NCI-H345 (cell line): ENCODE measurements at regions not wholly inside any gene's neighbourhood (a gene's known extent, or its start where the extent isn't known, plus 50 kb on each side); places are given as distances from the start of the nearest gene placed in this dataset.

Source experiments
- DNase-seq: peaks from one replicate; lab custom pipeline; 2025; lab: John Stamatoyannopoulos, UW

DNA sequence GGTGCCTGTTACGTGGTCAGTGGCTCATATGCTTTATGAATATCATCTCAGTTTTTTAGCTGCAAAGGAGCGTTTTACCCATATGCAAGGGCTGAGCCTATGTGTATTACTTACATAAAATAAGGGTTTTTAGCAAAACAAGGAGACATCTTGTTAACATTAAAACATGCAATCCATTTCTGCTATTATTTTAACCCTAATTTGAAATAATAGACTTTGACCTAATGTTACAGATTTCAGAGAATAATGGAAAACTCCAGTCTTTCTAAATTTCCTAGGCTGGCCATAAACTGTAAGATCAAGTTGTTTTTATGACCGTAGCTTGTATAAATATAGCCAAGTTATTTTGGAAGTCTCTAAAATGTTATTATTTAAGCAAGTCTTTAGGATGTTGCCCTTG lies 121.1 kb upstream of the SEMA6A start:
- DNase-seq: no peak

DNA sequence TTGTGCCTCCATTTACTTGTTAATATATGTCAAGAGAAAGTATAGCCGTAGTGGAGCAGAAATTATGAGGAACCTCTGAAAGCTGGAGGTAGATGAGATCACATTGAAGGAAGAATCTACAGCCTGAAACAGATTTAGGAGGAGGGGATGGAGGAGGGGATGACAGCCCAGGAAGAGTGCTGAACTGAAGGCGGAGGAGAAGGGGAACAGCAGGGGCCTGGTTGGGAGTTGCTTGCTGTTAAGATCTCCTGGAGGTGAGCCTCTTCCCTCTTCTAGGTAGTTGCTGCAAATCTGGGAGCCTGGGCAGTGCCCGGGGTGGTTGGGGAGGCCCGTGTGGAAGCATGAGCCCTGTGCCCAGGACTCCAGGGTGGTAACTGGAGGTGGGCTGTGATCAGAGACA lies 111.8 kb upstream of the SEMA6A start:
- no peak for DNase-seq

DNA sequence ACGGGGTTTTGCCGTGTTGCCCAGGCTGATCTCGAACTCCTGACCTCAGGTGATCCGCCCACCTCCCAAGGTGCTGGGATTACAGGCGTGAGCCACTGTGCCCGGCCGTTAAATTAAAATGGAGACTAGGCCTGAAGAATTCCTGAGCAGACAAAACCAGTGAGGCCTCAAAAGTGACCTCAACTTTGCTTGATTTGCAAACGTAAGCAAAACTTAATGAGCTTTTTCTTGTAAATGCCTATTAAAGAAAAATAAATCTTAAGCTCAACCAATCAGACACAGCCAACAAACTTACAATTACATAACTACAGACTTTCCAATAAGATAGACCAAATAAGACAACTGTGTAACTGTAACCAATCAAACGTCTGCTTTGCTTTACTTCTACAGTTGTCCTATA lies 111.3 kb upstream of the SEMA6A start:
- DNase-seq: no peak

DNA sequence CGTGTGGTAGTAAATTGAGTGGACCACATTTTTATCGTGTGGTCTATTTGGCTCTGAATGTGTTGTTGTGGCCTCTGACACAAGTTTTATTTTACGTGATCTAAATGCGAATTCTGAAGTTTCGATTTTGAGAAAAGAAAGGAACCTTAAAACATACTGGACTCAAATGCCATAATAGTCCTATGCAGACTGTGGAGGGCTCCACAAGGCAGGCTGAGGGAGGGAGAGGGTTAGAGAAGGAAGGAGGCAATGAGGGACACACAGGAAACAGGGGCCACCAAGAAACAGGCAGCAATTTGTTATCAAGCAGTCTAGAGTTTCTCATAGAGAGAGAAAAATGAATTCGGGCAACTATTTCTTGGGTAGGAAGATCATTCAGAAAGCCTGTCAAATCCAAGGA lies 110.4 kb upstream of the SEMA6A start:
- no peak for DNase-seq

DNA sequence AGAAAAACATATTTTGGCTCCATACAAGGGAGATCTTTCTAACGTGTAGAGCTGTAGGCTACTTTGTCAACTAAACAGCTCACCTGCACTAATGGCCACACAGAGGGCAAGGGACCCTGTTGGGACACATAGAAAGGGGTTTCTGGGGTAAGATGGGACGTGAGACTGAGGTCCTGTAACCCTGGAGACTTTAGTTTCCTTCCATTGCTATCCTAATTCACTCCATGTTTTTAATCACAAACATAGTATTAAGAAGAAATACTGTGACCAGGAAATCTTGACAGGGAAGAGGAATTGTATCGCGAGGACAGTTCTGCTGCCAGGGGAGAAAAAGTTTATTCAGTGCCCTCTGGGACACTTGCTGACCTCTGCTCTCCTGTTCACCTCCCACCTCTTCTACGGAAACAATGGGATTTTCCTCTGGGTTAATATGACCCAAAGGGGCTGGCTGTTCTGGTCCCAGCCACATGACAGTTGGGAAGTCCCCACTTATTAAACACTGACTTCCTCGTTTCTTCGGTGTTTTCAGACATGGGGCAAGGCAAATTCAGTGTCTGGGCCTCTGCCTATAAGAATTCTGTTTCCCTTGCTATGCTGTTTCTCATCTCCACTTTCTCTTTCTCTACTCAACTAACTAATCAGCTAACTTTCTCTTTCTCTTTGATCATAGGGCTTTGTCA lies 106.9 kb upstream of the SEMA6A start:
- DNase-seq: no peak

DNA sequence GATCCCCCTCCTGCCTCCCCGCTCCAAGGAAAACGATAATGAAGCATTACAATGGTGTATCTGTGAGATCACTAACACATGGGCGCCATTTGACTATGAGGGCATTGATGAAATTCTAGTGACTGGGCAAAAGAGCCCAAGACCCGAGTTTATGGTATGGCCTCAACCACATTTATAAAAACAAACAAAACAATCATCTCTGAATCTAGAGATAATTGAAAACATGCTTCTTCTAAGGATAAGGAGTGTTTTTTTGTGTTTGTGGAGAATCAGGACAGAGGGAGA lies 100.9 kb upstream of the SEMA6A start:
- no peak for DNase-seq

DNA sequence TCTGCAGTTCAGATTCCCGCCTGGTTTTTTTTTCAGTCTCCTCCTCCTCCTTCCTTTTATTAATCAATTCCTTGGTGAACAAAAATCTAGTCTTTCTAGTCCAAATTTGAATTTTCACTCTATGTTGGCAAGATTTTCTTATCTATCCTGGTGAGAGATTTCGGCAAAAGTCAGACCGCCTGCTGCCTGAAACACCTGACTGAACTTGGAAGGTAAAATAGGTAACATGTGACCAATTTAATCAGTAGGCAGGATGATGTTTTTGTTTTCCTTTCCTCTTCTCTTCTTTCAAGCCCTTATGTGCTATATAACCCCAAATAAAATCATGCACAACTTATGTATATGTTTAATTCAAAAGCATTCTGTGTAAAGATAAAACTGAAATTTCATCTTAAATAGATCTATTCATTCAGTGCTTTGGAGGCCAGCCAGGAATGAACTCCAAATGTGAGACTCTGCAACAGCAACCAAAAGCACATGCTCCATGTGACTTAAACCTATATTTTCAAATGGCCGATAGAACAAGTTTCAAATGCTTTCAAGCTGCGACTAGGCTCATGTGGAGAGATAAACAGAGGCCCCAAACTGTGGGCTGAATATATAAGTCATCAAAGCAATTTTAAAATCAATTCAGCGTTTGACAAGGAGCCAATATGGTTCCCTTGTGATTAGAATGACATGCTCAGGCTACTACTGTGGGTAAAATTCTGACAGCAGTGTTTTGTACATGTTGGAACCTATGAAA lies 100.4 kb upstream of the SEMA6A start:
- peak; percentile 63 for DNase-seq

DNA sequence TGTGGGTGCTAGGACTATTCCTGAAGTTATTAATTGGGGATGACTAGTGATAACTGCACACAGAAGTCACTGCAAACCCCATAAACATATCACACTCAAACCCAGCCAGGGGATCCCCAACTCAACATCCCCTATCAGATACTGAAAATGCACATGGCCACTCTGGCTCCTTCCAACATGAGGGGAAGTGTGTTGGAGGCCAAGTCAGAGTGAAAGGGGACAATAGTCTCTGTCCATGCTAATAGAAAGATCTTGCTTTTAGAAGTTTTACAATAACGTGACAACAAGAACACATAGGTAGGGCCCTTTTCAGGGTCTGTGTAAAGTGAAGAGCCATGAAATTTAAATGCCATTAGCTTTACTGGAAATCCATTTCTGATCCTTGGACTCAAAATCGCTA lies 98.8 kb upstream of the SEMA6A start:
- no peak for DNase-seq

DNA sequence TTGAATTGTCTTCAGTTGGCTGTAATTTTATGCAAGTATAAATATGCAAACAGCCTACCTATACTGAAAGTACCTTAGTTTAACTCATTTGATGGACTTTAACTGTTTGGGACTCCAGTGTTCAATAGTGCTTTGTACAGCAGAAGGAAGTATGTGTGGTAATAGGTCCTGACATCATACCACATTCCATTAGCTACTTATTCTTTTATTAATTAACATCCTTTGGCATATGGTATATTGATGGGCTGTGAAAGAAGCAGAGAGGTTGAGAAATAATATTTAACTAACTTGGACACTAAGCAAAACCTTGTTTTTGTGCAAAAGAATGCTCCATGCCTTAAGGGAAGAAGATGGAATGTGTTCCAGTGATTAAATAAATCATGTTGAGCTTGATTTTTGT lies 97.6 kb upstream of the SEMA6A start:
- DNase-seq: no peak

DNA sequence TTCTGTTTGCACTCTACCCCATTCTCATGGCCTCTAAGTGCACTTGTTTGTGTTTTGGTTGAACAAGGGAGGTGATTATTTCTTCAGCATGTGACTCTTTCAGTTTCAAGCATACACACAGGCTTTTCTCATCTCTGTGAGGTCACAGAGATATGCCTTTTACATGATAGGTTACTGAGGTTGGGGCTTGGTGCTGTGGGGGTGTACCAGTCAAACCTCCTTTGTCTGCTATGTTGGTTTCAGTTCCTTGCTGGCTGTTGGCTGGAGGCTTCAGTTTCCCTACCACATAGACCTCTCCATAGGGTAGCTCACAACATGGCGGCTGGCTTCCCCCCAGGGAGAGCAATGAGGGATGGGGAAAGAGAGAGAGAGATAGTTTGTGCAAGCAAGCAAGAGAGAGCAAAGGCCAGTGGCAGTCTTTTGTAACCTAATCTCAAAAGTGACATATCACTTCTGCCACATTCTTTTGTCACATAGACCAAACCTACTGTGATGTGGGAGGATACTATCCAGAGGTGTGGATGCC lies 96.7 kb upstream of the SEMA6A start:
- DNase-seq: no peak

DNA sequence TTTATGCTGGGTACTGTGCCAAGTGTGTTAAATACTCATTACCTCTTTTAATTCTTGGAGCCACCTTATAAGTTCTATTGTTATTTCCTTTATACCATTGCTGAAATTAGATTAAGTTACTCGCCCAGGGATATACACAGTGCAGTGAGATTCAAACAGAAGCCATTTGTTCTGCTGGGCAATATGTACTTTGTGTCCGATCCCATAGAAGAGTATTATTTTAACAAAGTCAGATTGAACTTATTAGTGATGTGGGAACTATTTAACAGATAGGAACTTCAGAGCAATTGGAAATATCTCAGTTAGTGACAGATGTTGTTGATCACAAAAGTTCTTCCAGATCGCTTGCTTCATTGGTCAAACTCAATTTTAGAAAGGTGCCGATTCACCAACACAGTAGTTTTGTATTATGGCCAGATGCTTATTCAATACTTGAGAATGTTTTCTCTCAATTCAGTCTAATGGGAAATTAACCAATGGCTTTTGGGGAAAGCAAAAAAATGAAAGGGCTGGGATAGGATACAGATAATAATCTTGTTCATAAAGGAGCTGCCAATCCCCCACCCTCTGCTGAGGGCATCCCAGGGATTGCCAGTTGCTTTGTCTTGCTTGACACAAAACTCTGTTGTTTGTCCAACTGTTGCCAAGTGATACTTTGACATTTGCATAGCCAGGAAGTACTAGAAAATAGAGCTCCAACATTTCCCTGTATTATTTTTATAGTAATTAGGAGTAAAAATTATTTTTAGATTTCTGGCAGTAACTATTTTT lies 94.8 kb upstream of the SEMA6A start:
- DNase-seq: no peak

DNA sequence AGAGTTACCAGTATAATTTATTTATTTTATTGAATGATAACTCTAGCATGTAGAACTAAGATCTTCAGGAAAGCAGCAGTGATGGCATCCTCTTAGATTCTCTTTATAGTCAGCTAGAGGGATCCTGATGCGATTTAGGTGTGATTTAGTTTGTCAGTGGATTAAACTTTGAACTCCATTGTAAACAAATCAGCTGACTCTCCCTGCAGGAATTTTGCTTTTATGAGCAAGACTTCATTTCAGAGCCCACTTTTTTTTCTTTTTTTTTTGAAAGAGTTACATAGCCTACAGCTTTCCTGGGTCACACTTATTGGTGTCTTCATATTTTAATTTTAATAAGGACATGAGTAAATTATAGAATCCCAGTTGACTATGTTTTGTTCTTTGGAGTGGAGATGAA lies 93.8 kb upstream of the SEMA6A start:
- no peak for DNase-seq

DNA sequence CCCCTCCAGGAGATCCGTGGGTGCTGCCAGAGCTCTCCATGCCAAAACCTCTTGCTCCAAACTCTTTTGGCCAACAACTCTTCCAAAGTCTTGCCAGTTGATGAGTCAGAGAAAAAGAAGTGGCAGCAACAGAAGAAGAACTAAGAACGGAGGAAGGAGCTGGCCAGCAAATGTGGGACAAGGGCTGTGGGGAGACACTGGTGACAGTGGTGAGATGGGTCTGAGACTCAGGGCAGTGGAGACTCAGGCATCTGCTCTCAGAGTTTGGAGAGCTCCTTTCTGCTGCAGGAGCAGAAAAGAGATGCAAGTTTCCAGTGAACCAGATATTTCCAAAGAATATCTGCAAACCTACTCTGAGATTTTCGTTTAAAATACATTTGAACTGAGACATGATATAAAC lies 92.3 kb upstream of the SEMA6A start:
- no peak for DNase-seq

DNA sequence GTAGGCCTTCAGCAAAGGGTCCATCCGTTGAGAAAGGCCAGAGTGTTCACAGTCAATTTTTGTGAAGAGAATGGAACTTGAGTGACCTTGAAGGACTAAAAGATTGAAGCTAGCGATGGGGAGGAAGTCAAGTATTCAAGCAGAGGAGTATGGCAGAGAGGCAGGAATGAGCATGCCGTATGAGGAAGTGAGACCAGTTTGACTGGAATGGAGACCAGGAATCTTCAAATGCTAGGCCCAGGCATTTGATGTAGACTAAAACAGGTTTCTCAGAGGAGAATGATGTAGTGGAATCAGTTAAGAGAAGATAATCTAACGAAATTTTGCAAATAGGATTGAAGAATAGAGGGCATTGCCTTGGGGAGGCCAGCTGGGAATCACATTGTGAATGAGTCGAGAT lies 90.4 kb upstream of the SEMA6A start:
- DNase-seq: no peak

DNA sequence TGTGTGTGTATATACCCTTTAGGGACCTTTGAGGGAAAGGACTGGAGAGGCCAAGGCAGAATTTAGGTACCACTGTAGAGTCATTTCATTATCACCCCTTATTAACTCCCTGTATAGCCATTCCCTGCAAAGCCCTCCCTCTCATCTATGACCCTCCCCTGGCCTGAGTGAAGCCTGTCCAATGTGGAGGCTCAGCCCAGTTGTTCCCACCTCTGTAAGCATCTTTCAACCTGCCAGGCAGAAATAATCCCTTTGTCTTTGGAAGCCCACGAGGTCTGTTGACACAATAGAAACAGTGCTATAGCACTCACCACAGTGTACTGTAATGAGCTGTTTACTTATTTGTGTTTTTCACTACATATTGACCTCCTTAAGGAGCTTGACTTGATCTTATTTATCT lies 88.5 kb upstream of the SEMA6A start:
- no peak for DNase-seq

DNA sequence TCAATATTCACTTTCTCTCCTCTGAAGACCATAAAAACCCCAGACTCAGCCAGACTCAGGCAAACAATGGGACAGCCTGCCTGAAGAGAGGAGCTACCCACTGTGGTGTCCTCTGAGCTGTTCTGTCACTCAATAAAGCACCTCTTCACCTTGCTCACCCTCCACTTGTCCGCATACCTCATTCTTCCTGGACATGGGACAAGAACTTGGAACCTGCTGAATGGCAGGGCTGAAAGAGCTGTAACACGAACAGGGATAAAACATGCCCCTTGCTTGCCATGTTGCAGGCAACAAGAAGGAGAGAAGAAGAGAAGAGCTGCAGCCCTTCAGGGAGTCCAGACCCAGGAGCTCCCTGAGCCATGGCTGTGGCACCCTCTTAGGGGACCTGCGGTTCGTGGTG lies 86.8 kb upstream of the SEMA6A start:
- DNase-seq: no peak

DNA sequence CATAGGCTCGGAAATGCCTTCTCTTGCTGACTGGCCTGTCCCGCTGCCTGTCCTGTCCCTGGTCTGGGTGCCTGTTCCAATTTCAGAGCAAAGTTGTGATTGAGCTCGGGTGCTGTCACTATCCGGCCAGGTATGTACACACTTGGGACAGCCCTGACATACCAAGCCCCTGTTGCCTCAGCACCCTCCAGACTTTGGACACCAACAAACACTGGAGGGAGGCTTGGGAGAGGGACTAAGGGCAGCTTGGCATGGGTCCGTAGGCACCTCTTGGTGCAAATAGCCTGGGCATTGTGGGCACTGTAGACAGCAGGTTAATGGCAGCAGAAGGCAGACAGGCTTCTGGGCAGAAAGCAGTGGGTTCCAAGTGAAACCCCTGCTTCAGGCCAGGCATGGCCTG lies 86.3 kb upstream of the SEMA6A start:
- no peak for DNase-seq

DNA sequence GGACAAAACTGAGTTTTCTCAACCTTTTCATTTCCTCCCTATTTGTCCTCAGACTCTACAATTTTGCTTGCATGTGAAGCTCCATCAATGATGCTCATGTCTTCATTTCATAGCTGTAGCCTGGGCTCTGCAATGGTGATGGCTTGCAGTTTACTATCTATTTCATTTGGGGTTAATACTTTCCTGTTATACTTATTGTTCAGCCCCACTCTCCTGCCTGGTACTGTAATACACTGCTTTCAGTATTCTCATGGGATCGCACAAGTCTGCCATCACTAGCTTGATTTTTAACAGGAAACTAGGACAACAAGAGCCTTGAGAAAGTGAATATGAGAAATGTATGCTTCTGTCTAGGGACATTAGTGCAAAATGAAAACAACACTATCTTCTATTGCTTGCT lies 84.2 kb upstream of the SEMA6A start:
- no peak for DNase-seq

DNA sequence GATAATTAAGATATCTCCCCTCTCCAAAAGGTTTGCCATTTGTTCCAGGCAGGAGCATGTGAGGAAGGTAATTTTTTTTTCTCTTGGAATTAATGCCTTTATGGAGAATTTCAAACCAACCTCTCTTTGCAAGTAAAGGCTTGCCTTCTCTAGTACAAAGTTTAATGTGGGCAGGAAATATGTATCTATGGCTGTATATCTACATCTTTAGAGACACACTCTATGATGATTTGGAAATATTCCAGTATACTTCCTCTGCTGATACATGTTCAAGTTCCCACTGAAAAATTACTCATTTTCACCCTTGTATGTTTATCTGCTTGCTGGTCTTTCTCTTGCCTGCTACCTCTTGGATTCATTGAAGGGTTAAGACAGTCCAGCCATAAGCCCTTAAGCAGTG lies 83.5 kb upstream of the SEMA6A start:
- no peak for DNase-seq

DNA sequence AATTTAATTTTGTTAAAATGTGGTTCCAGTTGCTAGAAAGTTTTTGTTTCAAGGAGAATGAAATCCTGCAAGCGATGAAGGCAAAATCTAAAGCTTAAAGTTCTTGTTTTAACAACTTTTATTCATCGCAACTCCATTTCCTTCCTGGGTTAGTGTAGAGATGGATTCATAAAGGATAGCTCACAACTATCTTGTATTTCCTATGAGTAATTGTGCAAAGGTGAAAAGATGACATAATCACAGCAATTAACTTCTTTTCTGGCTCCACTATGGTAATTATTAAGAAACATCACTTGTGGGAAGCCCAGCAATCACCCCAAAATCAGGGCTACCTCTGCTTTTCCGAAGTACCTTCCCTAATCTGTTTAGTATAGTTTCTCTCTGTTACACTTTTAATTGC lies 80.8 kb upstream of the SEMA6A start:
- no peak for DNase-seq

DNA sequence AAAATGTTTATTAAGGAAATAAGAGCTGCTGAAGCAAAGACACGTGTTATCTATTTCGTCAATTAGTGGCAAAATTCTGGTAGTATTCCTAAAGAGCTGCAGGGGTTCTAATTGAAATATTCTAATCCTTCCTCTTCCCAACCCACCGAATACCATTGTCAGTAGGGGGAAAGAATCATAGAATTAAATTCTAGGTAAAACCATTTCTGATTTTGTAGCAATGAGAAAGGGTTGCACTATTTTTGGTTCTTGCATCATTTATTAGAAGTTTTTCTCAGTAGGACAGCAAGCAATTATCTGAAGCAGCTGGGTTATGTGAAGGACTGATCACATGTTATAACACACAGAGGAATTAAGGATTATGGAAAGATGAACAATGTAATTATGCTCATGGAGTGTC lies 80.3 kb upstream of the SEMA6A start:
- no peak for DNase-seq

DNA sequence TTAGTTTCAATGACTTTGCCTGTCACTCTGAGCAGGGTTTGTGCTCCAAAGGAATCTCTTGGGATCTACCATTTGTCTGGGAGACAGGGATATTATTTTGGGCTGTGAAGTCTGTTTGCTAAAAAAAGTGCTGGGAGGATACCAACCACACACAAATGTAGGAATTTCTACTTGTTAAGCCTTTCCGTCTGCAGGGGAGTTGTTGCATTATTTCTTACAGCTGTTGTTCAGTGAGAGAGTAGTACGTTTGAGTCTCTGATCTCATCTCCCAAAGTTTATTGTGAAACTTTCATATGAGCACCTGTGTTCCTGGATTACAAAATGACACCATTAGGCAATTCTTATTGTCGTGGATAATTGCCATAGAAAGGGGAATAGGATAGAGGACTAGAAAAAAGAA lies 78.3 kb upstream of the SEMA6A start:
- no peak for DNase-seq

DNA sequence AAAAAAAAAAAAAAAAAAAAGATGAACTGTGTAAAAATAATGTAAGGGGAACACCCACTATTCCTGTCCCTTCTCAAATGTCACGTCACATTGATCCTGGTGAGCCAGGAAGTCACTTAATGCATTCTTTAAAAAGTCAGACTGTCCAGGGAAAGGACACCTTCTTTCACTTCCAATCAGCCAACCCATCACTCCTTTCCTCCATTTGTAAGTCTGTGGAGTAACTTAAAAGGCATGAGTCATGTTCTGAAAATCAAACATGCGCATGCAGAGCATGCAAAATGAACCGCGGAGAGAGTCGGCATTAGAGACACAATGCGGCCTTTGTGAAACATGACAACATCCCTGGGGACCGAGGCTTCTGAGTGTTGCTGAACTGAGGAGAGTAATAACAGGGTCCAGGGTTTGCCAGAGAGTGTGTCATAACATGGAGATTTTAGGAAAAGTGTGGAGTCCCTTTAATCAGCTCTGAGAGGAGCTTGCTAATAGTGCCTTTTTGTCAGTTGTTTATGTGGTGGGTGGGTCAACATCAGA lies 77.6 kb upstream of the SEMA6A start:
- DNase-seq: peak; percentile 80
